Activated naive CD4-positive, alpha-beta T cell treated with anti-CD3 and anti-CD28 coated beads for 36 hours (primary cell): ENCODE measurements at regions not wholly inside any gene's neighbourhood (a gene's known extent, or its start where the extent isn't known, plus 50 kb on each side); places are given as distances from the start of the nearest gene placed in this dataset.

Source experiments
- CTCF ChIA-PET: fragments of 350-600 bp; sonication (Branson Sonifier 250); formaldehyde crosslinking; loops from one replicate; lab custom pipeline; 2021; ENCODE audit warnings: antibody characterized with exemption; lab: Charles Lee
- DNase-seq: peaks from one replicate; pipeline ENCODE4 v3.0.0-alpha.2; 2020
- H3K27ac Mint-ChIP-seq: one replicate; pipeline ENCODE4 v1.8.0; 2021; ENCODE audit warnings: mild to moderate bottlenecking, mixed read lengths
- H3K27me3 Mint-ChIP-seq: one replicate; pipeline ENCODE4 v1.8.0; 2021; ENCODE audit warnings: low read depth, mixed read lengths
- H3K36me3 Mint-ChIP-seq: one replicate; pipeline ENCODE4 v1.8.0; 2021; ENCODE audit warnings: low read depth, mixed read lengths
- H3K4me1 Mint-ChIP-seq: one replicate; pipeline ENCODE4 v1.8.0; 2021; ENCODE audit warnings: low read depth, mixed read lengths
- H3K4me3 Mint-ChIP-seq: one replicate; pipeline ENCODE4 v1.8.0; 2021; ENCODE audit warnings: mild to moderate bottlenecking, moderate library complexity, mixed read lengths
- H3K9me3 Mint-ChIP-seq: one replicate; pipeline ENCODE4 v1.8.0; 2021; ENCODE audit warnings: mixed read lengths
- intact Hi-C: fragments of 100-400 bp; cut with micrococcal nuclease; formaldehyde crosslinking; loops from one replicate; pipeline ENCODE4 v1.15.1; 2023

GRCh38 chr17:69936996-69937395 is 138.0 kb upstream of the KCNJ16 start:
- CTCF ChIA-PET = no interaction called here
- H3K27ac Mint-ChIP-seq = no peak overlapping the region
- H3K4me3 Mint-ChIP-seq = no peak overlapping the region
- no peak for DNase-seq
- no peaks in the 10 kb centered on the region for H3K36me3 Mint-ChIP-seq
- intact Hi-C loops = no loop called here
- H3K4me1 Mint-ChIP-seq = no peaks in the 10 kb centered on the region
- H3K9me3 Mint-ChIP-seq = peaks cover 1% of the 10 kb centered on the region
- H3K27me3 Mint-ChIP-seq = no peaks in the 10 kb centered on the region

GRCh38 chr17:69943058-69943457 is 132.0 kb upstream of the KCNJ16 start:
- no peak for DNase-seq
- Mint-ChIP-seq H3K27ac (no peak overlapping the region), H3K4me1 (no peaks in the 10 kb centered on the region), H3K4me3 (no peak overlapping the region), H3K27me3 (peaks cover 3% of the 10 kb centered on the region), H3K9me3 (peaks cover 1% of the 10 kb centered on the region), H3K36me3 (no peaks in the 10 kb centered on the region)
- intact Hi-C loops = no loop called here
- CTCF ChIA-PET = no interaction called here

- Mint-ChIP-seq H3K4me1 (no peaks in the 10 kb centered on the region), H3K27ac (no peak overlapping the region), H3K9me3 (no peaks in the 10 kb centered on the region), H3K4me3 (no peak overlapping the region), H3K27me3 (peaks cover 3% of the 10 kb centered on the region), H3K36me3 (no peaks in the 10 kb centered on the region)
- DNase-seq = no peak
- CTCF ChIA-PET = no interaction called here
- intact Hi-C loops = no loop called here
Measured at GRCh38 chr17:69944406-69944805, 130.6 kb upstream of the KCNJ16 start.

GRCh38 chr17:69945698-69946185 is 129.3 kb upstream of the KCNJ16 start:
- CTCF ChIA-PET = no interaction called here
- DNase-seq = no peak
- H3K36me3 Mint-ChIP-seq = no peaks in the 10 kb centered on the region
- intact Hi-C loops = no loop called here
- H3K4me1 Mint-ChIP-seq = no peaks in the 10 kb centered on the region
- peaks cover 3% of the 10 kb centered on the region for H3K27me3 Mint-ChIP-seq
- H3K27ac Mint-ChIP-seq = no peak overlapping the region
- no peak overlapping the region for H3K4me3 Mint-ChIP-seq
- H3K9me3 Mint-ChIP-seq = no peaks in the 10 kb centered on the region

GRCh38 chr17:69947027-69947759 is 127.8 kb upstream of the KCNJ16 start:
- no peaks in the 10 kb centered on the region for H3K4me1 Mint-ChIP-seq
- no peak overlapping the region for H3K27ac Mint-ChIP-seq
- H3K36me3 Mint-ChIP-seq = no peaks in the 10 kb centered on the region
- H3K9me3 Mint-ChIP-seq = no peaks in the 10 kb centered on the region
- peaks cover 3% of the 10 kb centered on the region for H3K27me3 Mint-ChIP-seq
- DNase-seq = no peak
- CTCF ChIA-PET = no interaction called here
- intact Hi-C loops = no loop called here
- no peak overlapping the region for H3K4me3 Mint-ChIP-seq

- H3K4me1 Mint-ChIP-seq = no peaks in the 10 kb centered on the region
- intact Hi-C loops = no loop called here
Measured at GRCh38 chr17:69948406-69948805, 126.6 kb upstream of the KCNJ16 start.

GRCh38 chr17:69949496-69949895 is 125.5 kb upstream of the KCNJ16 start:
- Mint-ChIP-seq H3K9me3 (no peaks in the 10 kb centered on the region), H3K27me3 (peaks cover 3% of the 10 kb centered on the region), H3K4me3 (no peak overlapping the region), H3K27ac (no peak overlapping the region), H3K36me3 (no peaks in the 10 kb centered on the region), H3K4me1 (no peaks in the 10 kb centered on the region)
- intact Hi-C loops = no loop called here
- CTCF ChIA-PET = interaction anchor here (0.6 kb wide), 1 partner anchor 54 kb away, joined by 4 read pairs; no protein-coding TSS in a partner anchor
- no peak for DNase-seq

More at GRCh38 chr17:69948406-69948805, 126.6 kb upstream of the KCNJ16 start:
- CTCF ChIA-PET = no interaction called here
- DNase-seq = no peak
- Mint-ChIP-seq H3K36me3 (no peaks in the 10 kb centered on the region), H3K27ac (no peak overlapping the region), H3K9me3 (no peaks in the 10 kb centered on the region), H3K27me3 (peaks cover 3% of the 10 kb centered on the region), H3K4me3 (no peak overlapping the region)

- no peak for DNase-seq
- Mint-ChIP-seq H3K27me3 (peaks cover 3% of the 10 kb centered on the region), H3K36me3 (no peaks in the 10 kb centered on the region), H3K27ac (no peak overlapping the region), H3K4me1 (no peaks in the 10 kb centered on the region), H3K9me3 (no peaks in the 10 kb centered on the region), H3K4me3 (no peak overlapping the region)
- intact Hi-C loops = no loop called here
- CTCF ChIA-PET = interaction anchor here (0.6 kb wide), 1 partner anchor 990 kb away, joined by 4 read pairs; no protein-coding TSS in a partner anchor
Measured at GRCh38 chr17:69949973-69950695, 124.9 kb upstream of the KCNJ16 start.

GRCh38 chr17:69950701-69951418 is 124.2 kb upstream of the KCNJ16 start:
- no peaks in the 10 kb centered on the region for H3K36me3 Mint-ChIP-seq

GRCh38 chr17:69954241-69954925 is 120.6 kb upstream of the KCNJ16 start:
- H3K4me1 Mint-ChIP-seq = no peaks in the 10 kb centered on the region
- H3K27me3 Mint-ChIP-seq = no peaks in the 10 kb centered on the region
- no peaks in the 10 kb centered on the region for H3K36me3 Mint-ChIP-seq
- intact Hi-C loops = no loop called here
- H3K27ac Mint-ChIP-seq = no peak overlapping the region
- no peaks in the 10 kb centered on the region for H3K9me3 Mint-ChIP-seq
- CTCF ChIA-PET = no interaction called here
- H3K4me3 Mint-ChIP-seq = no peak overlapping the region
- DNase-seq = no peak

More at GRCh38 chr17:69950701-69951418, 124.2 kb upstream of the KCNJ16 start:
- H3K4me3 Mint-ChIP-seq = no peak overlapping the region
- intact Hi-C loops = no loop called here
- CTCF ChIA-PET = interaction anchor here (0.6 kb wide), 1 partner anchor 989 kb away, joined by 4 read pairs; no protein-coding TSS in a partner anchor
- H3K27ac Mint-ChIP-seq = no peak overlapping the region
- H3K4me1 Mint-ChIP-seq = no peaks in the 10 kb centered on the region
- no peaks in the 10 kb centered on the region for H3K9me3 Mint-ChIP-seq
- H3K27me3 Mint-ChIP-seq = peaks cover 3% of the 10 kb centered on the region
- DNase-seq = no peak

- no peaks in the 10 kb centered on the region for H3K4me1 Mint-ChIP-seq
- CTCF ChIA-PET = no interaction called here
Measured at GRCh38 chr17:69958063-69958462, 117.0 kb upstream of the KCNJ16 start.

GRCh38 chr17:69959283-69959682 is 115.7 kb upstream of the KCNJ16 start:
- Mint-ChIP-seq H3K27me3 (no peaks in the 10 kb centered on the region), H3K4me1 (no peaks in the 10 kb centered on the region), H3K36me3 (no peaks in the 10 kb centered on the region), H3K4me3 (no peak overlapping the region), H3K9me3 (no peaks in the 10 kb centered on the region), H3K27ac (no peak overlapping the region)
- no peak for DNase-seq
- CTCF ChIA-PET = no interaction called here
- intact Hi-C loops = no loop called here

More at GRCh38 chr17:69958063-69958462, 117.0 kb upstream of the KCNJ16 start:
- DNase-seq = no peak
- Mint-ChIP-seq H3K27ac (no peak overlapping the region), H3K36me3 (no peaks in the 10 kb centered on the region), H3K9me3 (no peaks in the 10 kb centered on the region), H3K27me3 (no peaks in the 10 kb centered on the region), H3K4me3 (no peak overlapping the region)
- intact Hi-C loops = no loop called here
